ENCODE measurements at regions not wholly inside any gene's neighbourhood (a gene's known extent, or its start where the extent isn't known, plus 50 kb on each side); places are given as distances from the start of the nearest gene placed in this dataset.

DNA sequence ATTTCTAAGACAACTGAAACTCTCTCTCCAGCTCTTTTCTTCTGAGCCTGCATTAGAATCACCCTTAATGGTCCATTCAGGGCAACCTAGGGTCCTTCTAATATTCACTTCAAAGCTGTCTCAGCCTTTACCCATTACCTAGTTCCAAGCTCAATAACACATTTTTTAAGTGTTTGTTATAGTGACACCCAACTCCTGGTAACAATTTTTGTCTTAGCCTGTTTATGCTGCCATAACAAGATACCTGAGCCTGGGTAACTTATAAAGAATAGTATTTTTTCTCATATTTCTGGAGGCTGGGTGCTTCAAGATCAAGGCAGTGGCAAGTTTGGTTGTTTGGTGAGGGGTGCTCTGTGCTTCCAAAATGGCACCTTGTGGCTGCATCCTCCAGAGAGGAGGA, 531.5 kb upstream of the USP24 start:
- Histone ChIP-seq H3K27me3 (ENCODE audit: control insufficient read depth, insufficient read depth, low read length) (no peaks in the 10 kb centered on the region), H3K9me3 (replicated peaks; ENCODE audit: low read length) (peaks cover 5% of the 10 kb centered on the region), H3K9ac (ENCODE audit: low read depth, low read length) (no peak overlapping the region), H3K4me2 (ENCODE audit: low read length) (no peak overlapping the region), H3K36me3 (ENCODE audit: insufficient read depth, low read length) (no peaks in the 10 kb centered on the region), H3K4me1 (ENCODE audit: control insufficient read depth, insufficient read depth, low read length) (peaks cover 2% of the 10 kb centered on the region), H3K4me3 (ENCODE audit: low read length) (no peak overlapping the region)

DNA sequence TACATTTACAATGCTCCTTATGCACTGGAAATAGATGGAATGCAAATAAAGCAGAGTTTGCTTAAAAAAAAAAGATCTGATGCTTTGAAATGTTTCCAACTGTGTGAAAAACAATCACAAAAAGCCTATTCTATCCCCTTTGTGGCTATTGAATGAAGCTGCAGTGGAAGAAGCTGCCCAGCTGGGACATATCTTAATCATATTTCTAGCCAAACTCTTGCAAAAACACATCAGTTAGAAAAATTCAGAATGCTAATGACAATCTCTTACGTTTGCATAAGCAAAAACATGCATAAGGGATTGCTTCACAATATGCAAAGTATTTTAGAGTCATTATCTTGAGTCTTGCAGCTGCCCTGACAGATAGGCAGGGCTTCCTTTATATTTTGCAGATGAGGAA, 526.4 kb upstream of the USP24 start:
- Histone ChIP-seq H3K4me1 (ENCODE audit: control insufficient read depth, insufficient read depth, low read length) (no peaks in the 10 kb centered on the region), H3K9ac (ENCODE audit: low read depth, low read length) (no peak overlapping the region), H3K4me3 (ENCODE audit: low read length) (no peak overlapping the region), H3K9me3 (replicated peaks; ENCODE audit: low read length) (no peaks in the 10 kb centered on the region), H3K4me2 (ENCODE audit: low read length) (no peak overlapping the region), H3K36me3 (ENCODE audit: insufficient read depth, low read length) (no peaks in the 10 kb centered on the region), H3K27me3 (ENCODE audit: control insufficient read depth, insufficient read depth, low read length) (no peaks in the 10 kb centered on the region)

DNA sequence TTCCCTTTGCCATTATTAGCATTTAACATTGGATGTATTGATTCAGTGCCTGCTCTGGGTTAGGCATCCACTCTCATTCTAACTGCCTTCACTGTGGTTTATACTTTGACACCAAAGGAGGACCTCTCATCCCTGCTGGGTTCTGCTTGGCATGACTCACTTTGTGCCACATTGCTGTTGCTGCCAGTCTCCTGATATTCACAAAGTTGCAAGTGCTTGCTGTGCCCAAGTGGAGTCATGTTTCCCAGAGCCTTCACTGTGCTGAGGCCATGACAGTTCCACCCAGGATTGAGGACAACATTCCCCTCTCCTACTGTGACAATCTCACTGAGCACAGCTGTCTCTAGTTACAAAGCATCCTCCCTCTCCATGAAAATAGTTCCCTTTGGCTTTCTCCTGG, 519.9 kb upstream of the USP24 start:
- Histone ChIP-seq H3K4me3 (ENCODE audit: low read length) (no peak overlapping the region), H3K4me1 (ENCODE audit: control insufficient read depth, insufficient read depth, low read length) (peaks cover 7% of the 10 kb centered on the region), H3K27me3 (ENCODE audit: control insufficient read depth, insufficient read depth, low read length) (no peaks in the 10 kb centered on the region), H3K36me3 (ENCODE audit: insufficient read depth, low read length) (no peaks in the 10 kb centered on the region), H3K9ac (ENCODE audit: low read depth, low read length) (no peak overlapping the region), H3K4me2 (ENCODE audit: low read length) (no peak overlapping the region), H3K9me3 (replicated peaks; ENCODE audit: low read length) (no peaks in the 10 kb centered on the region)

DNA sequence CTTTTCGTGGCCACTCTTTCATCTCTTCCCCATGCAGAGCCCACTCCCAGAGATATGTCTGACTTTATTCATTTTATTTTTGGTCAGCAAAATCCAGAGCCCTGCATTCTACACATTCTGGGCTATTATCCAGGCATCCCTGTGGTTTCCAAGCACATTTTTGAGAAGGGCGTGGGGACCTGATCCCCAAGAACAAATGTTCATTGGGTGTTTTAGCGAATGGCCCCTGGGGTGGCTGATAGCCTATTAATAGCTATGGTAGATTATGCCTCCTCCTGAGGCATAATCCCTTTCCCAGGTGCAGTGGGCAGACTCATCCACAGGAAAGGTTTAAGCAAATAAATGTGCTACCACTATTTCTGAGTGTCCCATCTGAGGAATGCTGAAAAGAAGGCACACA, 511.8 kb upstream of the USP24 start:
- H3K9ac ChIP-seq (ENCODE audit: low read depth, low read length): peak overlapping the region; percentile 80
- H3K27me3 ChIP-seq (ENCODE audit: control insufficient read depth, insufficient read depth, low read length): no peaks in the 10 kb centered on the region
- H3K4me1 ChIP-seq (ENCODE audit: control insufficient read depth, insufficient read depth, low read length): peaks cover 53% of the 10 kb centered on the region
- peak overlapping the region; percentile 32 for H3K4me2 ChIP-seq (ENCODE audit: low read length)
- H3K36me3 ChIP-seq (ENCODE audit: insufficient read depth, low read length): no peaks in the 10 kb centered on the region
- no peaks in the 10 kb centered on the region for H3K9me3 ChIP-seq (replicated peaks; ENCODE audit: low read length)
- H3K4me3 ChIP-seq (ENCODE audit: low read length): no peak overlapping the region

DNA sequence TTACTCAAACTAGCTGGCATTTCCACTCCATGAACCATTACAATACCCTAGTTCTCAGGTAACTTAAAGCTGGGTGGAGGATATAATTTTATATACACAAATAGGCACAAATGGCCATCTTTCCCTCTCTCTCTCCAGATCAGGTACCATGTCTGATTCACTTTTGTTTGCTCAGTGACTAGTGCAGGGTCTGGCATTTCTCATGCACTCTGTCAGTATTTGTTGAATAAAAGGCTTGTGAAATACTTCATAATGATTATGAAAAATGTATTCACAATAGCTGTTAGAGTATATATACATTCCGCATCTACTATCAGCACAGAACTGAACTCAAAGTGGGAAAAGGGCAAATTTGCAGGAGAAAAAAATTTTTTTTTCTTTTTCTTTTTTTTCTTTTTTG, 510.2 kb upstream of the USP24 start:
- Histone ChIP-seq H3K9ac (ENCODE audit: low read depth, low read length) (peak overlapping the region; percentile 80), H3K36me3 (ENCODE audit: insufficient read depth, low read length) (no peaks in the 10 kb centered on the region), H3K4me1 (ENCODE audit: control insufficient read depth, insufficient read depth, low read length) (peaks cover 66% of the 10 kb centered on the region), H3K27me3 (ENCODE audit: control insufficient read depth, insufficient read depth, low read length) (no peaks in the 10 kb centered on the region), H3K9me3 (replicated peaks; ENCODE audit: low read length) (no peaks in the 10 kb centered on the region), H3K4me2 (ENCODE audit: low read length) (peak overlapping the region; percentile 64), H3K4me3 (ENCODE audit: low read length) (peak overlapping the region; percentile 32)

DNA sequence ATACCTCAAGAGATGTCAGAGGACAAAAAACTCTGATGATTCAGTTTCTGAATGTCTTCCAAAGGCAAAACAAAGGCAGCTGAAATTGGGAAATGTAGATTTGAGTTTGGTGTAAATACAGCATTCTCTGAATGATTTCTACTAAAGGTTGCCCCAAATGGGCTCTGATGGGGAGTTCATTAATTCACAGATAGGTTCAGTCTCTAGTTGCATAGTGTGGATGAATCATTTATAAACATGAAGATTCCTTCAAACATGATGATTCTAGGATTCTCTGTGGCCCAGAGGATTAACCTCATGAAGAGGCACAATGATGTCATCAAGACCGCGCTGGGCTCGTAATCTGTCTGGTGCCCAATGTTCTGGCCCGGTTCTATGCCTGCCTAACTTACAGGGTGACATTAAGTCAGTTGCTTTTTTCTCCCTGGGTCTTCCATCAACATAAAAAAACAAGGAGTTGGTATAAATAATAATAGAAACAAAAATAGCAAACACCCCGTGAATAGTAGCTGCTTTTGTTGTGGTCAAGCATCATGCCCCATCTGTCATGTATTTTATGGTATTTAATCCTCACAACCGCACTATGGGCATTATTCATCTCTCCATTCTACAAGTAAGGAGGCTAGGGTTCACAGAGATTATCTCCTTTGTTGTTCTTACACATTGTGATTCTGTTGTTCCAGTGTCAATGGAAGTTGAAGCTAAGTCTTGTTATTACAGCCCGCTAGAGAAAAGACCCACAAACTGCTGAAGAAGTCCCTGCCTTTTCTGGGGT, 509.6 kb upstream of the USP24 start:
- Histone ChIP-seq H3K27me3 (ENCODE audit: control insufficient read depth, insufficient read depth, low read length) (no peaks in the 10 kb centered on the region), H3K9ac (ENCODE audit: low read depth, low read length) (peak overlapping the region; percentile 80)

DNA sequence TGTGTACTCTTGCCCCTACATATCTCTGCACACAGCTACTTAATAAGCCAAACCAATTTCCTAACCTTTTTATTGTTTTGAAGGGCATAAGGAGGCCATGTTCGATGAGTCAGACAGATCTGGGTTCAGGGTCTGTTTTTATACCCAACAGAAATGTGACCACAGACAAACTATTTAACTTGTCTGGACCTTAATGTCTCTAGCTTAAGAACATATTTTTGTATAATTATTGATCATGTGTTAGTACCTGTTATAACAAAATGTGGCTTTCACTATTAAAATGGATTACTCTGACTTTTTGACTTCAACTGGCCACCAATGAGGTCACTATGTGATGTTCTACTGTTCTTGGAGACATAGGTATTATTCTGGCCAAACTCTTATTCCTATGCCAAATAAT, 507.8 kb upstream of the USP24 start:
- Histone ChIP-seq H3K36me3 (ENCODE audit: insufficient read depth, low read length) (no peaks in the 10 kb centered on the region), H3K9me3 (replicated peaks; ENCODE audit: low read length) (no peaks in the 10 kb centered on the region), H3K4me3 (ENCODE audit: low read length) (no peak overlapping the region), H3K4me2 (ENCODE audit: low read length) (no peak overlapping the region), H3K4me1 (ENCODE audit: control insufficient read depth, insufficient read depth, low read length) (peaks cover 86% of the 10 kb centered on the region), H3K9ac (ENCODE audit: low read depth, low read length) (no peak overlapping the region), H3K27me3 (ENCODE audit: control insufficient read depth, insufficient read depth, low read length) (no peaks in the 10 kb centered on the region)

More for the DNA sequence above, 509.6 kb upstream of the USP24 start:
- Histone ChIP-seq H3K9me3 (replicated peaks; ENCODE audit: low read length) (no peaks in the 10 kb centered on the region), H3K4me1 (ENCODE audit: control insufficient read depth, insufficient read depth, low read length) (peaks cover 73% of the 10 kb centered on the region), H3K4me2 (ENCODE audit: low read length) (peak overlapping the region; percentile 64), H3K36me3 (ENCODE audit: insufficient read depth, low read length) (no peaks in the 10 kb centered on the region), H3K4me3 (ENCODE audit: low read length) (peak overlapping the region; percentile 32)

DNA sequence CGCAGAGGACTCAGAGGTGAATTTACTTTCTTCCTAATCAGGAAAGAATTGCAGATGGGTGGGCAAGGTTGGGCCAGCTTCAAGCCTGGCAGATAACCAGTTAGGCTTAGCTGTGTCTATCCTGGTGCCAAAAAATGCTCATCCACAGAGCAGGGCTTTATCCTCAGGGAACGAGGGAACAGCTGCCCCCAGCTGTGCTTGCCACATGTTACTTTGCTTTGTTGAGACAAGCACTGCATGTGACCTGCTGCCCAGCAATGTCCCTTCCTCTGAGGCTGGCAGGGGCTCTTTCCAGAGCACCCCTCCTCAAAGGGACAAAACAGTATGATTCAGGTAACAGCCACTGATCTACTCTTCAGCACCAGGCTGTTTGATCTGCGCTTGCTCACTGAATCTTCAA, 505.1 kb upstream of the USP24 start:
- Histone ChIP-seq H3K9ac (ENCODE audit: low read depth, low read length) (peak overlapping the region; percentile 87), H3K27me3 (ENCODE audit: control insufficient read depth, insufficient read depth, low read length) (no peaks in the 10 kb centered on the region), H3K36me3 (ENCODE audit: insufficient read depth, low read length) (no peaks in the 10 kb centered on the region), H3K4me1 (ENCODE audit: control insufficient read depth, insufficient read depth, low read length) (peaks cover 91% of the 10 kb centered on the region), H3K4me2 (ENCODE audit: low read length) (no peak overlapping the region), H3K9me3 (replicated peaks; ENCODE audit: low read length) (no peaks in the 10 kb centered on the region), H3K4me3 (ENCODE audit: low read length) (no peak overlapping the region)

DNA sequence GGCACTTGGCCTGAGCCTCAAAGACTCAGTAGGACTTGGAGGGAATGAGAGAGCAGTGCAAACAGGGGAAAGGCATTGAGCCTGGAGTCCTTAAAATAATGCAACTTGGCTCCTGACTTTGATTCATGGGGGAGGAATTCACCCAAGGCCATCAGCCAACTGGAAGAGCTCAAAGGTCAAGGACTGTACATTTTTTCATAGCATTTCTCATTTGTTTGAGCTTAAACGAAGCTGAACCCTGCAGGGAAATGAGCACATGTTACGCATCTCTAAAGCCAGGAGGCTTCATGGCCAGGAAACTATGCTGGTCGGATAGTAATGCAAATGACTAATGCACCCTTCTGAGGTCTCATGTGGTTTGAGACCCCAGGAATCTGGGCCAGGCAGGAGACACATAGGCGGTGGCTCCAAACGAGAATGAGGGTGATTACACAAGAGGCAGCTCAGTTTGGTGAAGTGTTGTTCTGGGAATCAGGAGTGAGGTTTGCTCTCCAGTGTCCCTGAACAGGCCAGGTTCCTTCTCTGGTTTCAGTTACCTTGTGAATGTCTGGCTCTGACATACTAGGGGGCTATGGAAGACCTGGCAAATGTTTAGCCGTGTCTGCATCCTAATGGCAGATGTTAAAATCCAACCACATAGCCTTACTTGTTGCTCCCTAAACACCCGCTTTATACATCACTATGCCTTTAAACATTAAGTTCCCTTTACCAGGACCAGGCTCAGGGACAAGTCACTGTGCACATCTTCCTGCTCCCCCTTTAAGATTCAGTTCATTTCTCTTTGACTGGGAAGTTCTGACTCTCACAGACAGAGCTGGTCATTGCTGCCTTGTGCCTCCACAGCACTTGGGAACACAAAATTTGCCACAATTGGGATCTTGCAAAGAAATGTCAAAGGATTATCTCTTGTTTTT, 503.9 kb upstream of the USP24 start:
- no peaks in the 10 kb centered on the region for H3K27me3 ChIP-seq (ENCODE audit: control insufficient read depth, insufficient read depth, low read length)
- H3K4me3 ChIP-seq (ENCODE audit: low read length): no peak overlapping the region
- peak overlapping the region; percentile 26 for H3K4me2 ChIP-seq (ENCODE audit: low read length)
- H3K9me3 ChIP-seq (replicated peaks; ENCODE audit: low read length): no peaks in the 10 kb centered on the region
- no peaks in the 10 kb centered on the region for H3K36me3 ChIP-seq (ENCODE audit: insufficient read depth, low read length)
- peak overlapping the region; percentile 87 for H3K9ac ChIP-seq (ENCODE audit: low read depth, low read length)
- peaks cover 88% of the 10 kb centered on the region for H3K4me1 ChIP-seq (ENCODE audit: control insufficient read depth, insufficient read depth, low read length)

DNA sequence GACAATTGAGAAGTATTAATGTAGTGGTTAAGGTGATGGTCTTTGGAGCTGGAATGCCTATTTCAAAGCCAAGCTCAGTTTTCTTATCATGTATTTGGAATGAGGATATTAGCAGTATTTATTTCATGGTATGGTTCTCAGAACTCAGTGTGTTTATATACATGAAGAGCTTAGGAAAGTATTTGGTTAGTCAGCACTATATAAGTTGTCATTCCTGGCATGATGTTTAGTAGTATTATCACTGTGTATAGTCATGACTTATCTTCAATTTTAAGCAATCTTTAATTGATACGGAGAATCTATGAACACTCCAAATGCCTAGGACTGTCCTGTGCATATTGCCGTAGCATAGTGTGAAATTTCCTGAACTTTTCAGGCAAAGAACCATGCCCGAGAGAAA, 501.9 kb upstream of the USP24 start:
- H3K4me2 ChIP-seq (ENCODE audit: low read length): peak overlapping the region; percentile 12
- H3K9ac ChIP-seq (ENCODE audit: low read depth, low read length): peak overlapping the region; percentile 75
- H3K4me3 ChIP-seq (ENCODE audit: low read length): no peak overlapping the region
- H3K36me3 ChIP-seq (ENCODE audit: insufficient read depth, low read length): no peaks in the 10 kb centered on the region
- H3K27me3 ChIP-seq (ENCODE audit: control insufficient read depth, insufficient read depth, low read length): no peaks in the 10 kb centered on the region
- peaks cover 69% of the 10 kb centered on the region for H3K4me1 ChIP-seq (ENCODE audit: control insufficient read depth, insufficient read depth, low read length)
- H3K9me3 ChIP-seq (replicated peaks; ENCODE audit: low read length): no peaks in the 10 kb centered on the region

DNA sequence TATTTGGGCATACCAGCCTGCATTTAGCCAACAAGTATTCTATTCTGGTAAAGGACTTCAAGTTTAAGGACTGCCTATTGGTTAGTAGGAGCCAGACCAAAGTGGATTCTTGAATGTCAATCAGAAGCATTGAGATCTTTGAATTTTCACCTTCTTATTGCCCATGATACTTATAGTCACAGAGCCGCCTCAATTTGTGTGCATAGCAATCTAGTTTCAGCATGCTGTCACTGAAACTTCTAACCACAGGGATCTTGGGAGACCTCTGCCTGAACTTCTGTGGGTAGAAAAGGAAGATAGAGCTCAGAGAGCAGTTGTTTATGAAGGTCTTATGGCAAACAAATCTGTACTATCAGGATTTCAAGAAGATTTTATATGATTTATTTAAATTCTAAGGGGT, 501.4 kb upstream of the USP24 start:
- H3K9ac ChIP-seq (ENCODE audit: low read depth, low read length): peak overlapping the region; percentile 75
- H3K4me3 ChIP-seq (ENCODE audit: low read length): no peak overlapping the region
- no peaks in the 10 kb centered on the region for H3K36me3 ChIP-seq (ENCODE audit: insufficient read depth, low read length)
- peaks cover 64% of the 10 kb centered on the region for H3K4me1 ChIP-seq (ENCODE audit: control insufficient read depth, insufficient read depth, low read length)
- no peaks in the 10 kb centered on the region for H3K27me3 ChIP-seq (ENCODE audit: control insufficient read depth, insufficient read depth, low read length)
- no peaks in the 10 kb centered on the region for H3K9me3 ChIP-seq (replicated peaks; ENCODE audit: low read length)
- peak overlapping the region; percentile 12 for H3K4me2 ChIP-seq (ENCODE audit: low read length)
